ENCODE measurements at regions not wholly inside any gene's neighbourhood (a gene's known extent, or its start where the extent isn't known, plus 50 kb on each side); places are given as distances from the start of the nearest gene placed in this dataset.

DNA sequence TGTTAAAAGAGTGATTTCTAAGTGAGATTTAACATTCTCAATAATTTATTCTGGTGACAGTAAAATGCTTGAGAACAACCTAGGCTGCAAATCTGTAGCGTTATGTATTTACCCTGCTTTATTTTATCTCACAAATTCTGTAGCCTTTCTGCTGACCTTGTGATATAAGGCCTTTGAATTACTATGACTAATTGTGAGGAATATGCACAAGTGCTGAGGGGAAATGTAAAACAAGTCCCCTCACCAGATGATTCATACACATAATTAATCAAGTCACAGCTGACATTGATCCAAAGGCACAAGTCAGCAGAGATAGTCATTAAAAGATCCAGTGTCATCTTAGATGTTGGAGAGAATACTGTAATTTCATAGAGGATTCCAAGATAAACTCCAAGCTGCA, 992.7 kb upstream of the USP15 start:
- TF ChIP-seq, protein P1, sequence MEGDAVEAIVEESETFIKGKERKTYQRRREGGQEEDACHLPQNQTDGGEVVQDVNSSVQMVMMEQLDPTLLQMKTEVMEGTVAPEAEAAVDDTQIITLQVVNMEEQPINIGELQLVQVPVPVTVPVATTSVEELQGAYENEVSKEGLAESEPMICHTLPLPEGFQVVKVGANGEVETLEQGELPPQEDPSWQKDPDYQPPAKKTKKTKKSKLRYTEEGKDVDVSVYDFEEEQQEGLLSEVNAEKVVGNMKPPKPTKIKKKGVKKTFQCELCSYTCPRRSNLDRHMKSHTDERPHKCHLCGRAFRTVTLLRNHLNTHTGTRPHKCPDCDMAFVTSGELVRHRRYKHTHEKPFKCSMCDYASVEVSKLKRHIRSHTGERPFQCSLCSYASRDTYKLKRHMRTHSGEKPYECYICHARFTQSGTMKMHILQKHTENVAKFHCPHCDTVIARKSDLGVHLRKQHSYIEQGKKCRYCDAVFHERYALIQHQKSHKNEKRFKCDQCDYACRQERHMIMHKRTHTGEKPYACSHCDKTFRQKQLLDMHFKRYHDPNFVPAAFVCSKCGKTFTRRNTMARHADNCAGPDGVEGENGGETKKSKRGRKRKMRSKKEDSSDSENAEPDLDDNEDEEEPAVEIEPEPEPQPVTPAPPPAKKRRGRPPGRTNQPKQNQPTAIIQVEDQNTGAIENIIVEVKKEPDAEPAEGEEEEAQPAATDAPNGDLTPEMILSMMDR (IDR thresholded peaks at IDR 0.05), result no peak
- TF ChIP-seq POLR2A (IDR thresholded peaks at IDR 0.05), result no peak
